OCI-LY7 (cell line): ENCODE measurements at regions not wholly inside any gene's neighbourhood (a gene's known extent, or its start where the extent isn't known, plus 50 kb on each side); places are given as distances from the start of the nearest gene placed in this dataset.

ENCODE experiments used
- BruUV-seq: library from RNA; stranded (reverse); fragments of 400-500 nt; replicated peaks from 2 replicates; lab custom pipeline; 2021; lab: Mats Ljungman, UMichigan
- CTCF ChIA-PET: fragments of 300-600 bp; sonication (Branson Sonifier 250); formaldehyde crosslinking; loops from one replicate; lab custom pipeline; 2022; ENCODE audit warnings: antibody characterized with exemption; ENCODE audit not compliant: unreplicated experiment; lab: Charles Lee
- POLR2A ChIA-PET: fragments of 300-600 bp; sonication (Branson Sonifier 250); formaldehyde crosslinking; loops from one replicate; lab custom pipeline; 2022; ENCODE audit warnings: antibody characterized with exemption; lab: Charles Lee
- DNase-seq: peaks from one replicate; pipeline ENCODE4 v3.0.0-alpha.2; 2015; ENCODE audit warnings: low spot score
- H2AFZ ChIP-seq: fragments of 200-600 bp; sonication (generic), shearing (Covaris generic); 2 replicates; pipeline ENCODE4 v1.6.1; 2014; ENCODE audit warnings: mild to moderate bottlenecking, antibody characterized with exemption, low read length, moderate library complexity
- H3K27ac ChIP-seq: fragments of 200-600 bp; sonication (generic); 2 replicates; pipeline ENCODE4 v1.5.1; 2014; ENCODE audit warnings: mixed run types, low read depth, mild to moderate bottlenecking, moderate library complexity, low read length, inconsistent platforms; ENCODE audit not compliant: poor library complexity, severe bottlenecking
- H3K36me3 ChIP-seq: fragments of 200-600 bp; sonication (generic); 2 replicates; pipeline ENCODE4 v1.6.1; 2014; ENCODE audit warnings: mild to moderate bottlenecking, antibody characterized with exemption, low read length, moderate library complexity, mixed read lengths; ENCODE audit not compliant: insufficient read depth
- H3K4me1 ChIP-seq: fragments of 200-600 bp; sonication (generic); 2 replicates; pipeline ENCODE4 v1.5.1; 2014; ENCODE audit warnings: mild to moderate bottlenecking, low read length; ENCODE audit not compliant: insufficient read depth, poor library complexity, severe bottlenecking
- H3K4me2 ChIP-seq: fragments of 200-600 bp; sonication (generic); 2 replicates; pipeline ENCODE4 v1.6.1; 2014; ENCODE audit warnings: mild to moderate bottlenecking, low read length
- H3K4me3 ChIP-seq: fragments of 200-600 bp; sonication (generic); 2 replicates; pipeline ENCODE4 v1.5.1; 2014; ENCODE audit warnings: mild to moderate bottlenecking, low read depth, low read length; ENCODE audit not compliant: poor library complexity, severe bottlenecking
- H3K79me2 ChIP-seq: fragments of 200-600 bp; sonication (generic); 2 replicates; pipeline ENCODE4 v1.6.1; 2016; ENCODE audit warnings: low read depth, mild to moderate bottlenecking, low read length, moderate library complexity, mixed read lengths; ENCODE audit not compliant: insufficient read depth
- H3K9me2 ChIP-seq: fragments of 200-600 bp; sonication (generic); 2 replicates; pipeline ENCODE4 v1.6.1; 2016; ENCODE audit warnings: mild to moderate bottlenecking, low read length, mixed read lengths; ENCODE audit not compliant: insufficient read depth
- H3K9me3 ChIP-seq: fragments of 200-600 bp; sonication (generic); 2 replicates; pipeline ENCODE4 v1.6.1; 2014; ENCODE audit warnings: mild to moderate bottlenecking, mixed run types, low read length, mixed read lengths
- H4K20me1 ChIP-seq: fragments of 200-600 bp; sonication (generic); 2 replicates; pipeline ENCODE4 v1.6.1; 2014; ENCODE audit warnings: mild to moderate bottlenecking, antibody characterized with exemption, low read length, moderate library complexity, mixed read lengths; ENCODE audit not compliant: insufficient read depth
- CTCF ChIP-seq: fragments of 200-600 bp; sonication (generic); conservative IDR thresholded peaks from 2 replicates; pipeline ENCODE4 v1.5.1; 2014; ENCODE audit warnings: mild to moderate bottlenecking, antibody characterized with exemption, low read length, moderate library complexity, mixed read lengths
- EZH2phosphoT487 ChIP-seq: fragments of 200-600 bp; sonication (generic); IDR thresholded peaks from 2 replicates; pipeline ENCODE4 v1.6.1; 2018; ENCODE audit warnings: low read depth, borderline replicate concordance, mild to moderate bottlenecking, mixed run types, antibody characterized with exemption, low read length, moderate library complexity, mixed read lengths
- intact Hi-C: fragments of 100-400 bp; cut with micrococcal nuclease; formaldehyde crosslinking; loops from one replicate; pipeline ENCODE4 v1.10.0; 2022; ENCODE audit not compliant: unreplicated experiment

GRCh38 chr16:86117235-86117634 is 218.3 kb downstream of the IRF8 start:
- Histone ChIP-seq H3K4me1 (no peaks in the 10 kb centered on the region), H4K20me1 (no peaks in the 10 kb centered on the region), H3K9me3 (no peaks in the 10 kb centered on the region), H2AFZ (no peak overlapping the region), H3K36me3 (no peaks in the 10 kb centered on the region), H3K79me2 (no peaks in the 10 kb centered on the region), H3K9me2 (no peaks in the 10 kb centered on the region), H3K4me3 (no peak overlapping the region), H3K4me2 (no peak overlapping the region), H3K27ac (no peak overlapping the region)
- BruUV-seq: no TSS peak
- CTCF ChIA-PET: no interaction called here
- POLR2A ChIA-PET: no interaction called here
- intact Hi-C loops: no loop called here
- TF ChIP-seq CTCF: no peak
- TF ChIP-seq EZH2phosphoT487: no peak
- no peak for DNase-seq

- Histone ChIP-seq H3K36me3 (no peaks in the 10 kb centered on the region), H4K20me1 (no peaks in the 10 kb centered on the region), H3K79me2 (no peaks in the 10 kb centered on the region), H2AFZ (no peak overlapping the region), H3K4me3 (no peak overlapping the region), H3K9me2 (no peaks in the 10 kb centered on the region), H3K9me3 (no peaks in the 10 kb centered on the region), H3K4me1 (no peaks in the 10 kb centered on the region), H3K27ac (no peak overlapping the region), H3K4me2 (no peak overlapping the region)
- TF ChIP-seq CTCF (no peak), EZH2phosphoT487 (no peak)
- intact Hi-C loops: no loop called here
- no peak for DNase-seq
- CTCF ChIA-PET: no interaction called here
- POLR2A ChIA-PET: no interaction called here
- no TSS peak for BruUV-seq
These were observed 218.8 kb downstream of the IRF8 start for GRCh38 chr16:86117756-86118155.

- Histone ChIP-seq H3K4me1 (no peaks in the 10 kb centered on the region), H3K9me3 (no peaks in the 10 kb centered on the region), H4K20me1 (no peaks in the 10 kb centered on the region), H3K4me3 (no peak overlapping the region), H3K4me2 (no peak overlapping the region), H3K79me2 (no peaks in the 10 kb centered on the region), H3K27ac (no peak overlapping the region), H3K9me2 (no peaks in the 10 kb centered on the region), H2AFZ (no peak overlapping the region), H3K36me3 (no peaks in the 10 kb centered on the region)
- ChIA-PET POLR2A (no interaction called here), CTCF (no interaction called here)
- no peak for DNase-seq
- intact Hi-C loops: no loop called here
- BruUV-seq: no TSS peak
- TF ChIP-seq EZH2phosphoT487 (no peak), CTCF (no peak)
These were observed 219.7 kb downstream of the IRF8 start for GRCh38 chr16:86118467-86119307.
